ENCODE measurements at regions not wholly inside any gene's neighbourhood (a gene's known extent, or its start where the extent isn't known, plus 50 kb on each side); places are given as distances from the start of the nearest gene placed in this dataset.

GRCh38 chr4:164481306-164482091 is 272.4 kb upstream of the SMIM31 start:
- Histone ChIP-seq H3K9me3 (ENCODE audit: control insufficient read depth, insufficient read depth, low read length) (no peaks in the 10 kb centered on the region), H3K9ac (ENCODE audit: low read depth, low read length) (no peak overlapping the region), H3K4me1 (ENCODE audit: insufficient read depth, low read length) (no peaks in the 10 kb centered on the region), H3K36me3 (ENCODE audit: insufficient read depth, low read length) (no peaks in the 10 kb centered on the region)

DNA sequence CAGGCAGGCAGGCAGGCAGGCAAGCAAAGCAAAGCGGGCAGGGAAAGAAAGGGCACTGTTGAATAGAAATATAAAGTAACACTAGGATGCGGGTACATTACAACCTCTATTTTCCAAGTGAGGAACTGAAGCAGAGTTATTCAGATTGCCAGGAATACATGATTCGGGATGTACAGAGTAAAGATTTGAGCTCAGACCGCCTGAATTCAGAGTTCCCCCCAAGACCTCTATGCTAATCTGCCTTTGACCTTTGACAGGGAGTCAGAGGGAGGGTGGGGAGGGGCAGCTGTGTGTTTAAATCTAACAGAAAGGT is 271.9 kb upstream of the SMIM31 start:
- Histone ChIP-seq H3K9ac (ENCODE audit: low read depth, low read length) (no peak overlapping the region), H3K9me3 (ENCODE audit: control insufficient read depth, insufficient read depth, low read length) (no peaks in the 10 kb centered on the region), H3K36me3 (ENCODE audit: insufficient read depth, low read length) (no peaks in the 10 kb centered on the region), H3K4me1 (ENCODE audit: insufficient read depth, low read length) (no peaks in the 10 kb centered on the region)

DNA sequence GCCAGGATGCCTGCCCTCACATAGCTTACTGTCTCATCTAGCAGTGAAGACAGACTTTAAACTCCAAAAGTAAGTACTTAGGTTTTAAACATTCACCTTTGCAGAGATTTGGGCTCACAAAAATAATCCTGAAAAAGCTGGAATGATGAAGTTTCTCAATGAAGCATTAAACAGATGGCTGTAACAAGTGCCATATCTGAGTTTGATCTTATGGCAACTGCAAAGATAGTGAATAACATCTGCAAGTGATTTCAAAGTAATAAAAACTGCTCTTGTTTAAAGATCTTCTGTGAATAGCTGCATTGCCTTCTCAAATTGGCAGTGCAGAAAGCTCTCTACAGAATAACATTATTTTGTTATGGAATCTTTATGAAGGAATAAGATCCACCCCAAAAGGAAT is 271.2 kb upstream of the SMIM31 start:
- no peaks in the 10 kb centered on the region for H3K36me3 ChIP-seq (ENCODE audit: insufficient read depth, low read length)
- H3K4me1 ChIP-seq (ENCODE audit: insufficient read depth, low read length): no peaks in the 10 kb centered on the region
- no peaks in the 10 kb centered on the region for H3K9me3 ChIP-seq (ENCODE audit: control insufficient read depth, insufficient read depth, low read length)
- no peak overlapping the region for H3K9ac ChIP-seq (ENCODE audit: low read depth, low read length)

GRCh38 chr4:164483711-164484110 is 270.2 kb upstream of the SMIM31 start:
- H3K4me1 ChIP-seq (ENCODE audit: insufficient read depth, low read length): no peaks in the 10 kb centered on the region
- H3K36me3 ChIP-seq (ENCODE audit: insufficient read depth, low read length): no peaks in the 10 kb centered on the region
- H3K9ac ChIP-seq (ENCODE audit: low read depth, low read length): no peak overlapping the region
- no peaks in the 10 kb centered on the region for H3K9me3 ChIP-seq (ENCODE audit: control insufficient read depth, insufficient read depth, low read length)

DNA sequence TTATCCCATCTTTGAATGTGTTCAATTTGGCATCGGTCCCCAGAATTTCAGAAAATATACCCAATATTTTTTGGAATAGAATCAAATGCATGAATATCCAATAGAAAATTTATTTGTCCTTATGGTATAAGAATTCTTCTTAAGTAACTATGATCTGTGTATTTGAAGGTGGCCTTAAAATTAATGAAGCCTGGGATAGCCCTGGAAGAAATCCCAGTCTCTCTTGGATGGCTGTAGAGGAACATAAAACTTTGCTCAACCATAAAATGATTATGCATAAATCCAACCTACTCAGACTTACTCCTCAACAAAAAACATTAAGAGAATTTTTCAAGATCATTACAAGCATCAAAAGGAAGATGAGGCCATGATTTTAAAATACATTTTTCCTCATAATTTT is 269.4 kb upstream of the SMIM31 start:
- Histone ChIP-seq H3K4me1 (ENCODE audit: insufficient read depth, low read length) (no peaks in the 10 kb centered on the region), H3K9me3 (ENCODE audit: control insufficient read depth, insufficient read depth, low read length) (no peaks in the 10 kb centered on the region), H3K9ac (ENCODE audit: low read depth, low read length) (no peak overlapping the region), H3K36me3 (ENCODE audit: insufficient read depth, low read length) (no peaks in the 10 kb centered on the region)

DNA sequence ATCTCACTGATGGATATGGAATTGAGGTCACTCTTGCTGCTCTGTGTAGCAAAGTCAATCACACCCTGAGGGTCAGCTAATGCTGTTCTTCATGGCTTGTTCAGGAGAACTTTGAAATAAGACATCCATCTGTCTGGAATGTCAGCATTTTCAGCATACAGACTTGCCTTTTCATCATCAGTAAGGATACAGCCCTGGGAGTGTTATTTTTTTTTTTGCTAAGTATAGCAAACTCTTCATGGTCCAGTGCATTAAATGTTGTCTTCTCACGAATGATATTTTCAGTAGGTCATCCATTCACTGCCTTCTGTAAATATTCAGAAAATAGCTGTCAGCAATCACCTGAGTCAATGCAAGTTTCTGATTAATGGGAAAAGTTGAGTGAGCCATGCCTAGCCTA is 268.8 kb upstream of the SMIM31 start:
- Histone ChIP-seq H3K36me3 (ENCODE audit: insufficient read depth, low read length) (no peaks in the 10 kb centered on the region), H3K9me3 (ENCODE audit: control insufficient read depth, insufficient read depth, low read length) (no peaks in the 10 kb centered on the region), H3K4me1 (ENCODE audit: insufficient read depth, low read length) (no peaks in the 10 kb centered on the region), H3K9ac (ENCODE audit: low read depth, low read length) (no peak overlapping the region)

- no peaks in the 10 kb centered on the region for H3K4me1 ChIP-seq (ENCODE audit: insufficient read depth, low read length)
- H3K9me3 ChIP-seq (ENCODE audit: control insufficient read depth, insufficient read depth, low read length): no peaks in the 10 kb centered on the region
- no peaks in the 10 kb centered on the region for H3K36me3 ChIP-seq (ENCODE audit: insufficient read depth, low read length)
- no peak overlapping the region for H3K9ac ChIP-seq (ENCODE audit: low read depth, low read length)
These were observed 265.8 kb upstream of the SMIM31 start for GRCh38 chr4:164488114-164488513.

DNA sequence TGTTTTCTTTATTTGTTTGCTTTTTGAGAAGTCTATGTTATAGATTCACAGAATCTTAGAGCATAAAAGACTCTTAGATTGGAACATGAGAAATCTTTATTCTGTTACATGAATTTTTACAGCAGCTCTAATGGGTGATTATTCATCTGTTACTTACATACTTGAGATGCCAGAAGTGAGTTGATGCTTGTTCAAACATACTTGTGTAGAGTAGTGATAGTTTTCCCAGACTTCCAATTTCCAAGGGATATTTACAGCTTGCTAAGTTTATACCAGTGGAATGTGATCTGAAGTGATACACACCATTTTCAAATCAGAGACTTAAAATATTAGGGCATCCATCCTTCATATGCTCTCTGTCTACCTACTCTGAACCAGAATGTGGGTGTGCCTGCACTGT is 252.9 kb upstream of the SMIM31 start:
- Histone ChIP-seq H3K9me3 (ENCODE audit: control insufficient read depth, insufficient read depth, low read length) (no peaks in the 10 kb centered on the region), H3K4me1 (ENCODE audit: insufficient read depth, low read length) (no peaks in the 10 kb centered on the region)

GRCh38 chr4:164503874-164504273 is 250.1 kb upstream of the SMIM31 start:
- Histone ChIP-seq H3K9ac (ENCODE audit: low read depth, low read length) (no peak overlapping the region), H3K4me1 (ENCODE audit: insufficient read depth, low read length) (no peaks in the 10 kb centered on the region), H3K9me3 (ENCODE audit: control insufficient read depth, insufficient read depth, low read length) (no peaks in the 10 kb centered on the region), H3K36me3 (ENCODE audit: insufficient read depth, low read length) (no peaks in the 10 kb centered on the region)

More for the DNA sequence above, 252.9 kb upstream of the SMIM31 start:
- Histone ChIP-seq H3K9ac (ENCODE audit: low read depth, low read length) (no peak overlapping the region), H3K36me3 (ENCODE audit: insufficient read depth, low read length) (no peaks in the 10 kb centered on the region)

- Histone ChIP-seq H3K36me3 (ENCODE audit: insufficient read depth, low read length) (no peaks in the 10 kb centered on the region), H3K9ac (ENCODE audit: low read depth, low read length) (no peak overlapping the region), H3K9me3 (ENCODE audit: control insufficient read depth, insufficient read depth, low read length) (no peaks in the 10 kb centered on the region), H3K4me1 (ENCODE audit: insufficient read depth, low read length) (no peaks in the 10 kb centered on the region)
These were observed 245.8 kb upstream of the SMIM31 start for GRCh38 chr4:164508097-164508496.

DNA sequence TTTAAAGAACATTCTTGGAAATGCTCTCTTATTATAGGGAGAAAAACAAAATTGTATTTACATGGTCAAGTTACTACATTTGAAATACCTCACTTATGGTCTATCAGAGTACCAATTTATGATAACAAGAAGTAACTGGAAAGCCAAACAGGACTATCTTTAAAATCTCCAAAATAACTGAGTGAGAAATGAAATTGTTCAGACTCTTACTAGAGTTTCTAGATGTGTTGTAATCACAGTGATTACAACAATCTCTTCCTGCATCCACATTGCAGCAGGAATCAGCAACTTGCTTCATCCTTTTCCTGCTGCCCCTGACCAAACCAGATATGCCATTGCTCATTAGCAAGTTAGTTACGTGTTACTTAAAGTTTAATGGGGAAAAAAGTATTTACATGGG is 245.2 kb upstream of the SMIM31 start:
- Histone ChIP-seq H3K9ac (ENCODE audit: low read depth, low read length) (no peak overlapping the region), H3K4me1 (ENCODE audit: insufficient read depth, low read length) (no peaks in the 10 kb centered on the region), H3K36me3 (ENCODE audit: insufficient read depth, low read length) (no peaks in the 10 kb centered on the region), H3K9me3 (ENCODE audit: control insufficient read depth, insufficient read depth, low read length) (no peaks in the 10 kb centered on the region)

DNA sequence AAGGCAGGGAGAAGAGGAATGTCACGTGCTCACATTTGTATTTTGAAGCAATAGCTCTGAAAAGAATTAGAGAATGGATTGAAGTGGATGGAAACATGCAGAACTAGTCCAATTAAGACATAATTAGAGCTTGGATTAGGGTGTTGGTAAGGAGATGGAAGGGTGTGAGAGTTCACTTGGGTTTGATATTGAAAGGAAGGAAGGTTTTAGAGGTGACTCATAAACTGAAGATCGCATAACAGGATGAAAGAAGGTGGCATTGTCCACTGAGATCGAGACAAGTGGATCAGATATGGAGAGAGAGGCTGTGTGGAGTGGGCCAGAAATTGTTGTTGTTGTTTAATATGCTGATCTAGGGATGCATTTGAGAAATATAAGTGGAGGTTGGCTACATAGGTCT is 244.0 kb upstream of the SMIM31 start:
- Histone ChIP-seq H3K36me3 (ENCODE audit: insufficient read depth, low read length) (no peaks in the 10 kb centered on the region), H3K9ac (ENCODE audit: low read depth, low read length) (no peak overlapping the region)

GRCh38 chr4:164512124-164512523 is 241.8 kb upstream of the SMIM31 start:
- Histone ChIP-seq H3K4me1 (ENCODE audit: insufficient read depth, low read length) (no peaks in the 10 kb centered on the region), H3K36me3 (ENCODE audit: insufficient read depth, low read length) (no peaks in the 10 kb centered on the region), H3K9me3 (ENCODE audit: control insufficient read depth, insufficient read depth, low read length) (no peaks in the 10 kb centered on the region; the same call in 1 of the 2 replicates), H3K9ac (ENCODE audit: low read depth, low read length) (no peak overlapping the region)

More for the DNA sequence above, 244.0 kb upstream of the SMIM31 start:
- no peaks in the 10 kb centered on the region for H3K9me3 ChIP-seq (ENCODE audit: control insufficient read depth, insufficient read depth, low read length)
- H3K4me1 ChIP-seq (ENCODE audit: insufficient read depth, low read length): no peaks in the 10 kb centered on the region

- Histone ChIP-seq H3K36me3 (ENCODE audit: insufficient read depth, low read length) (no peaks in the 10 kb centered on the region), H3K4me1 (ENCODE audit: insufficient read depth, low read length) (no peaks in the 10 kb centered on the region), H3K9me3 (ENCODE audit: control insufficient read depth, insufficient read depth, low read length) (no peaks in the 10 kb centered on the region; the same call in 1 of the 2 replicates)
These were observed 239.2 kb upstream of the SMIM31 start for GRCh38 chr4:164514765-164515164.

DNA sequence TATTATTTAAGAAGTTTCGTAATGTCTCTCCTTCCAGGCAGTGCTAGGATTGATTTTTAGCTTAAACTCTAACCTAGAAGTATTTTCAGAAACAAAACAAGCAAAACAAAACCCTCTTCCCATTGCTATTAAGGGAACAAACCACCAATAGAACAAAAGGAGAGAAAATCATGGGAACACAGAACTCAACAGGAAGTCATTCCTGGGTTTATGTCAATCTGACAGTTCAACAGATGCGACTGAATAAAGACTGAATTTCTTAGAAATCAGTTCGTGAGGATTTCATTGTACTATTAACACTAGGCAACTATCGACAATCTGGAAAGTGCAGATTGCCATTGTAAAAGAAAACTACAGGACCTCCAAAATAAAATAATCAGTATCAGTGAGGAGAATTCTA is 229.1 kb upstream of the SMIM31 start:
- H3K9me3 ChIP-seq (ENCODE audit: control insufficient read depth, insufficient read depth, low read length): no peaks in the 10 kb centered on the region
- no peaks in the 10 kb centered on the region for H3K36me3 ChIP-seq (ENCODE audit: insufficient read depth, low read length)
- peaks cover 10% of the 10 kb centered on the region; the same call in 1 of the 2 replicates for H3K4me1 ChIP-seq (ENCODE audit: insufficient read depth, low read length)
- H3K9ac ChIP-seq (ENCODE audit: low read depth, low read length): no peak overlapping the region

More at GRCh38 chr4:164514765-164515164, 239.2 kb upstream of the SMIM31 start:
- H3K9ac ChIP-seq (ENCODE audit: low read depth, low read length): no peak overlapping the region

Measured in ES-I3 (cell line).